Endothelial cell of umbilical vein (primary cell): ENCODE measurements at regions not wholly inside any gene's neighbourhood (a gene's known extent, or its start where the extent isn't known, plus 50 kb on each side); places are given as distances from the start of the nearest gene placed in this dataset.

Experiments
- BruUV-seq: library from RNA; stranded (reverse); fragments of 400-500 nt; replicated peaks from 2 replicates; lab custom pipeline; 2021; lab: Mats Ljungman, UMichigan
- CTCF ChIA-PET: fragments of 300-600, 350-600 bp; sonication (Branson Sonifier 250); formaldehyde crosslinking; loops from one replicate; lab custom pipeline; 2021; ENCODE audit warnings: antibody characterized with exemption, inconsistent platforms; lab: Charles Lee
- POLR2A ChIA-PET: fragments of 300-600, 350-600 bp; sonication (Branson Sonifier 250); formaldehyde crosslinking; loops from one replicate; lab custom pipeline; 2021; ENCODE audit warnings: antibody characterized with exemption, inconsistent platforms; lab: Charles Lee
- DNase-seq: peaks from one replicate; pipeline ENCODE4 v3.0.0-alpha.2; 2011; ENCODE audit warnings: low read depth, low spot score
- FAIRE-seq: peaks from 2 replicates; lab custom pipeline; 2011; peaks lifted over from hg19 to GRCh38; lab: Jason Lieb, UNC
- H2AFZ ChIP-seq: 2 replicates; pipeline ENCODE4 v1.6.0; 2012; ENCODE audit warnings: low read depth, low read length, control low read depth, inconsistent platforms
- H3K27ac ChIP-seq: 2 replicates; pipeline ENCODE4 v1.5.1; 2011; ENCODE audit warnings: low read depth, mild to moderate bottlenecking, control low read depth, low read length, moderate library complexity; ENCODE audit not compliant: insufficient read depth
- H3K27me3 ChIP-seq, 2 experiments: 2 replicates each; pipeline versions ENCODE4 v1.6.0 to v1.6.1; 2011; ENCODE audit warnings: low read length in 2 of 2, mixed read lengths in 1 of 2; ENCODE audit not compliant: control insufficient read depth in 2 of 2, insufficient read depth in 2 of 2
- H3K36me3 ChIP-seq, 2 experiments: 2 replicates in 1 of 2; 3 replicates in 1 of 2; pipeline ENCODE4 v1.5.1; 2011; ENCODE audit warnings: low read length in 2 of 2, mild to moderate bottlenecking in 1 of 2, moderate library complexity in 1 of 2; ENCODE audit not compliant: control insufficient read depth in 2 of 2, insufficient read depth in 2 of 2; ENCODE audit errors: extremely low read depth in 1 of 2
- H3K4me1 ChIP-seq: 3 replicates; pipeline ENCODE4 v1.5.1; 2011; ENCODE audit warnings: mild to moderate bottlenecking, low read length; ENCODE audit not compliant: control insufficient read depth, insufficient read depth; ENCODE audit errors: extremely low read depth
- H3K4me2 ChIP-seq: 2 replicates; pipeline ENCODE4 v1.6.1; 2011; ENCODE audit warnings: low read length, control low read depth, mixed read lengths; ENCODE audit not compliant: insufficient read depth
- H3K4me3 ChIP-seq, 3 experiments: fragments of 200-600 bp in 1 of 3; sonication (generic), shearing (Covaris generic) in 1 of 3; replicated peaks in 1 of 3; 2 replicates each; pipeline ENCODE4 v1.5.1; 2011 to 2016; ENCODE audit warnings: control low read depth in 3 of 3, low read length in 3 of 3, mild to moderate bottlenecking in 2 of 3, inconsistent platforms in 1 of 3, low read depth in 1 of 3, moderate library complexity in 1 of 3; ENCODE audit not compliant: insufficient read depth in 1 of 3
- H3K79me2 ChIP-seq: 2 replicates; pipeline ENCODE4 v1.6.0; 2012; ENCODE audit warnings: low read length, inconsistent platforms; ENCODE audit not compliant: control insufficient read depth, insufficient read depth
- H3K9ac ChIP-seq: replicated peaks from 2 replicates; pipeline ENCODE3; 2011; ENCODE audit warnings: low read length, control low read depth; ENCODE audit not compliant: insufficient read depth; ENCODE audit errors: extremely low read depth
- H3K9me1 ChIP-seq: replicated peaks from 3 replicates; pipeline ENCODE4 v1.6.0; 2011; ENCODE audit warnings: mild to moderate bottlenecking, low read length; ENCODE audit not compliant: control insufficient read depth, insufficient read depth; ENCODE audit errors: extremely low read depth
- H3K9me3 ChIP-seq: replicated peaks from 2 replicates; pipeline ENCODE4 v1.5.1; 2012; ENCODE audit warnings: low read length, inconsistent platforms; ENCODE audit not compliant: control insufficient read depth, insufficient read depth
- H4K20me1 ChIP-seq: replicated peaks from 2 replicates; pipeline ENCODE3; 2011; ENCODE audit warnings: mild to moderate bottlenecking, low read length; ENCODE audit not compliant: control insufficient read depth, insufficient read depth; ENCODE audit errors: extremely low read depth
- EZH2 ChIP-seq: IDR thresholded peaks from 2 replicates; pipeline ENCODE4 v1.6.1; 2012; ENCODE audit warnings: borderline replicate concordance, low read depth, mild to moderate bottlenecking, moderate library complexity, low read length, inconsistent platforms; ENCODE audit not compliant: severe bottlenecking
- FOS ChIP-seq: IDR thresholded peaks from 2 replicates; pipeline ENCODE4 v1.6.1; 2011; ENCODE audit warnings: mild to moderate bottlenecking, low read length, moderate library complexity, borderline replicate concordance; ENCODE audit not compliant: insufficient read depth
- GATA2 ChIP-seq: IDR thresholded peaks from 2 replicates; pipeline ENCODE4 v1.7.0; 2011; ENCODE audit warnings: low read depth, mild to moderate bottlenecking, moderate library complexity, mixed read lengths, low read length; ENCODE audit not compliant: insufficient read length, insufficient read depth
- POLR2A ChIP-seq: IDR thresholded peaks from 2 replicates; pipeline ENCODE4 v1.6.1; 2012; ENCODE audit warnings: low read depth, mild to moderate bottlenecking, control low read depth, low read length
- POLR2AphosphoS5 ChIP-seq: IDR thresholded peaks from 2 replicates; pipeline ENCODE4 v1.6.1; 2012; ENCODE audit warnings: low read depth, mild to moderate bottlenecking, control low read depth, low read length, moderate library complexity; ENCODE audit not compliant: insufficient read depth
- dilution Hi-C: fragments of 300-500 bp; cut with MboI; formaldehyde crosslinking; loops from one replicate; pipeline ENCODE4 v1.15.0; 2019; ENCODE audit warnings: low sequenced_read_pairs; ENCODE audit not compliant: extremely low pct_ligation_motif_present
- intact Hi-C: fragments of 100-400 bp; cut with micrococcal nuclease; formaldehyde crosslinking; loops from one replicate; pipeline ENCODE4 v1.10.0; 2022
- TF ChIP-seq, protein P1 (sequence below): IDR thresholded peaks from 2 replicates; pipeline ENCODE4 v1.6.1; 2011; ENCODE audit not compliant: insufficient read depth, insufficient read length
- TF ChIP-seq, protein P2 (sequence below), 2 donors: IDR thresholded peaks; 1 replicate in 1 of 2; 2 replicates in 1 of 2; pipeline ENCODE4 v1.5.1; 2011; ENCODE audit warnings: low read length in 2 of 2, mild to moderate bottlenecking in 2 of 2, moderate library complexity in 2 of 2, control low read depth in 1 of 2, inconsistent platforms in 1 of 2, low read depth in 1 of 2; ENCODE audit not compliant: insufficient read depth in 1 of 2; ENCODE audit errors: extremely low read depth in 1 of 2

DNA sequence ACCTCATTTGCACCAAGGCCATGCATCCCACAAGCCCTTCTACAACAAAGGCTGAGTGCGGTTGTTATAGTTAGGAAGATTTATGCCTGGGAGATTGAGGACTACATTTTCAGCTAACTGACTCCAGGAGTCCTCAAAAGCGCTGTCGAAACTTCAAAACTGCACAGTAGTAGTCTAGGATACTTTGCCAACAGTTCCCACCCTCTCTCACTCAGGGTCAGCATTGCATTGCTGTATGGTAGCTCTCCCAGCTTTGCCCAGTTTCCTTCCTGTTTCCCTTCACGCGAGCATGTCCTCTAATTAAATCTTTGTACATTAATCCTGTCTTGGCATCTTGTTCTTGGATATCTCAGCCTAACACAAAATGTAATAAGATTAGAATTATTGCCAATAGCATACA, 420.6 kb upstream of the UBE2E3 start:
- FAIRE-seq: peak; percentile 21
- peak overlapping the region; percentile 42 for H3K4me2 ChIP-seq
- CTCF ChIA-PET: interaction anchor here (0.9 kb wide), 1 partner anchor 10 kb away, joined by 3 read pairs; no protein-coding TSS in a partner anchor

More for the DNA sequence above, 420.6 kb upstream of the UBE2E3 start:
- dilution Hi-C loops: no loop called here
- Histone ChIP-seq H3K9me3 (no peaks in the 10 kb centered on the region), H3K4me3 (no peak overlapping the region), H3K27me3 (no peaks in the 10 kb centered on the region), H2AFZ (peak overlapping the region; percentile 79), H3K9ac (no peak overlapping the region), H4K20me1 (no peaks in the 10 kb centered on the region), H3K9me1 (no peaks in the 10 kb centered on the region), H3K79me2 (no peaks in the 10 kb centered on the region), H3K36me3 (no peaks in the 10 kb centered on the region), H3K27ac (no peak overlapping the region), H3K4me1 (peaks cover 6% of the 10 kb centered on the region)
- intact Hi-C loops: no loop called here
- POLR2A ChIA-PET: no interaction called here
- peak; percentile 66 for DNase-seq
- no TSS peak for BruUV-seq
- TF ChIP-seq POLR2A (no peak), GATA2 (no peak), EZH2 (no peak), FOS (no peak), POLR2AphosphoS5 (no peak)
- TF ChIP-seq, protein P1, sequence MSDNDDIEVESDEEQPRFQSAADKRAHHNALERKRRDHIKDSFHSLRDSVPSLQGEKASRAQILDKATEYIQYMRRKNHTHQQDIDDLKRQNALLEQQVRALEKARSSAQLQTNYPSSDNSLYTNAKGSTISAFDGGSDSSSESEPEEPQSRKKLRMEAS: no peak
- TF ChIP-seq, protein P2, sequence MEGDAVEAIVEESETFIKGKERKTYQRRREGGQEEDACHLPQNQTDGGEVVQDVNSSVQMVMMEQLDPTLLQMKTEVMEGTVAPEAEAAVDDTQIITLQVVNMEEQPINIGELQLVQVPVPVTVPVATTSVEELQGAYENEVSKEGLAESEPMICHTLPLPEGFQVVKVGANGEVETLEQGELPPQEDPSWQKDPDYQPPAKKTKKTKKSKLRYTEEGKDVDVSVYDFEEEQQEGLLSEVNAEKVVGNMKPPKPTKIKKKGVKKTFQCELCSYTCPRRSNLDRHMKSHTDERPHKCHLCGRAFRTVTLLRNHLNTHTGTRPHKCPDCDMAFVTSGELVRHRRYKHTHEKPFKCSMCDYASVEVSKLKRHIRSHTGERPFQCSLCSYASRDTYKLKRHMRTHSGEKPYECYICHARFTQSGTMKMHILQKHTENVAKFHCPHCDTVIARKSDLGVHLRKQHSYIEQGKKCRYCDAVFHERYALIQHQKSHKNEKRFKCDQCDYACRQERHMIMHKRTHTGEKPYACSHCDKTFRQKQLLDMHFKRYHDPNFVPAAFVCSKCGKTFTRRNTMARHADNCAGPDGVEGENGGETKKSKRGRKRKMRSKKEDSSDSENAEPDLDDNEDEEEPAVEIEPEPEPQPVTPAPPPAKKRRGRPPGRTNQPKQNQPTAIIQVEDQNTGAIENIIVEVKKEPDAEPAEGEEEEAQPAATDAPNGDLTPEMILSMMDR (IDR thresholded peaks at IDR 0.05; ENCODE audit: extremely low read depth in 1 of 2, insufficient read depth in 1 of 2, low read depth in 1 of 2, low read length in 2 of 2): no peak
